ENCODE measurements at regions not wholly inside any gene's neighbourhood (a gene's known extent, or its start where the extent isn't known, plus 50 kb on each side); places are given as distances from the start of the nearest gene placed in this dataset.

- ATAC-seq: no peak
These were observed 1253.0 kb downstream of the PCDH17 start for GRCh38 chr13:58884353-58885209.

GRCh38 chr13:58889474-58889873, 1257.9 kb downstream of the PCDH17 start:
- no peak for ATAC-seq
- TF ChIP-seq CSRNP3 (CRISPR knock-in tag; IDR thresholded peaks at IDR 0.05) (no peak), PPARA (CRISPR knock-in tag; IDR thresholded peaks at IDR 0.05; ENCODE audit: borderline replicate concordance) (no peak), RARB (CRISPR knock-in tag; IDR thresholded peaks at IDR 0.05) (no peak), SNAI2 (CRISPR knock-in tag; IDR thresholded peaks at IDR 0.05) (no peak), CSDC2 (CRISPR knock-in tag; IDR thresholded peaks at IDR 0.05) (no peak), OSR1 (CRISPR knock-in tag; IDR thresholded peaks at IDR 0.05) (no peak), TCF4 (CRISPR knock-in tag; IDR thresholded peaks at IDR 0.05; ENCODE audit: borderline replicate concordance) (no peak)

More at GRCh38 chr13:58884353-58885209, 1253.0 kb downstream of the PCDH17 start:
- TF ChIP-seq CSDC2 (CRISPR knock-in tag; IDR thresholded peaks at IDR 0.05) (no peak), ZFP30 (CRISPR knock-in tag; IDR thresholded peaks at IDR 0.05) (no peak), ZNF8 (CRISPR knock-in tag; IDR thresholded peaks at IDR 0.05) (no peak), BACH2 (CRISPR knock-in tag; IDR thresholded peaks at IDR 0.05; ENCODE audit: borderline replicate concordance) (no peak), ARNTL (CRISPR knock-in tag; IDR thresholded peaks at IDR 0.05; ENCODE audit: borderline replicate concordance, low read depth) (no peak), RARB (CRISPR knock-in tag; IDR thresholded peaks at IDR 0.05) (no peak), PPARA (CRISPR knock-in tag; IDR thresholded peaks at IDR 0.05; ENCODE audit: borderline replicate concordance) (no peak), ISL1 (CRISPR knock-in tag; IDR thresholded peaks at IDR 0.05) (no peak), OSR1 (CRISPR knock-in tag; IDR thresholded peaks at IDR 0.05) (no peak), ZFP3 (CRISPR knock-in tag; IDR thresholded peaks at IDR 0.05) (no peak), CSRNP3 (CRISPR knock-in tag; IDR thresholded peaks at IDR 0.05) (no peak), ZC3H10 (CRISPR knock-in tag; IDR thresholded peaks at IDR 0.05) (no peak)

GRCh38 chr13:58893396-58893795, 1261.9 kb downstream of the PCDH17 start:
- ATAC-seq: no peak
- TF ChIP-seq SNAI2 (CRISPR knock-in tag; IDR thresholded peaks at IDR 0.05) (no peak), CSDC2 (CRISPR knock-in tag; IDR thresholded peaks at IDR 0.05) (no peak), ISL1 (CRISPR knock-in tag; IDR thresholded peaks at IDR 0.05) (no peak), TOX (CRISPR knock-in tag; IDR thresholded peaks at IDR 0.05; ENCODE audit: borderline replicate concordance) (no peak), CREB5 (CRISPR knock-in tag; IDR thresholded peaks at IDR 0.05; ENCODE audit: low read depth) (no peak), ESRRG (CRISPR knock-in tag; IDR thresholded peaks at IDR 0.05) (no peak), OSR1 (CRISPR knock-in tag; IDR thresholded peaks at IDR 0.05) (no peak), ZNF8 (CRISPR knock-in tag; IDR thresholded peaks at IDR 0.05) (no peak), POU6F1 (CRISPR knock-in tag; IDR thresholded peaks at IDR 0.05; ENCODE audit: borderline replicate concordance, low read depth) (no peak), BACH2 (CRISPR knock-in tag; IDR thresholded peaks at IDR 0.05; ENCODE audit: borderline replicate concordance) (no peak), ZC3H10 (CRISPR knock-in tag; IDR thresholded peaks at IDR 0.05) (no peak), RARB (CRISPR knock-in tag; IDR thresholded peaks at IDR 0.05) (no peak), PATZ1 (CRISPR knock-in tag; IDR thresholded peaks at IDR 0.05; ENCODE audit: borderline replicate concordance) (no peak), PPARA (CRISPR knock-in tag; IDR thresholded peaks at IDR 0.05; ENCODE audit: borderline replicate concordance) (no peak), TCF4 (CRISPR knock-in tag; IDR thresholded peaks at IDR 0.05; ENCODE audit: borderline replicate concordance) (no peak), ZNF565 (CRISPR knock-in tag; conservative IDR thresholded peaks at IDR 0.05; ENCODE audit: low read depth) (no peak), GLIS3 (CRISPR knock-in tag; IDR thresholded peaks at IDR 0.05) (no peak)

Data from SK-N-SH treated with all-trans-retinoic acid at 6 μM for 48 hours (cell line).